LNCaP clone FGC (cell line): ENCODE measurements at regions not wholly inside any gene's neighbourhood (a gene's known extent, or its start where the extent isn't known, plus 50 kb on each side); places are given as distances from the start of the nearest gene placed in this dataset.

ENCODE experiments used
- DNase-seq: peaks from one replicate; pipeline ENCODE4 v3.0.0-alpha.2; 2011; ENCODE audit warnings: low read depth
- H3K4me3 ChIP-seq: 2 replicates; pipeline ENCODE4 v1.5.1; 2011; ENCODE audit warnings: mild to moderate bottlenecking, low read depth, low read length, control low read depth
- CTCF ChIP-seq: IDR thresholded peaks from 2 replicates; pipeline ENCODE4 v1.5.1; 2012; ENCODE audit warnings: mild to moderate bottlenecking; ENCODE audit not compliant: control insufficient read depth, insufficient read depth; ENCODE audit errors: extremely low read depth

- TF ChIP-seq CTCF = no peak
- no peak for DNase-seq
- no peak overlapping the region for H3K4me3 ChIP-seq
Measured at GRCh38 chr6:4191271-4191721, 55.9 kb upstream of the ECI2 start.

GRCh38 chr6:4189249-4189648 is 53.9 kb upstream of the ECI2 start:
- H3K4me3 ChIP-seq = no peak overlapping the region
- DNase-seq = no peak
- TF ChIP-seq CTCF = no peak

GRCh38 chr6:4188801-4189200 is 53.4 kb upstream of the ECI2 start:
- DNase-seq = no peak

GRCh38 chr6:4187480-4187879 is 52.1 kb upstream of the ECI2 start:
- TF ChIP-seq CTCF = no peak

More at GRCh38 chr6:4188801-4189200, 53.4 kb upstream of the ECI2 start:
- H3K4me3 ChIP-seq = no peak overlapping the region
- TF ChIP-seq CTCF = no peak

GRCh38 chr6:4186385-4186784 is 51.0 kb upstream of the ECI2 start:
- TF ChIP-seq CTCF = no peak
- DNase-seq = no peak
- H3K4me3 ChIP-seq = no peak overlapping the region

More at GRCh38 chr6:4187480-4187879, 52.1 kb upstream of the ECI2 start:
- H3K4me3 ChIP-seq = no peak overlapping the region
- no peak for DNase-seq

- no peak for TF ChIP-seq CTCF
- H3K4me3 ChIP-seq = no peak overlapping the region
- no peak for DNase-seq
Measured at GRCh38 chr6:4185846-4186245, 50.5 kb upstream of the ECI2 start.

GRCh38 chr6:4185419-4185818 is 50.0 kb upstream of the ECI2 start:
- H3K4me3 ChIP-seq = no peak overlapping the region
- no peak for TF ChIP-seq CTCF
- DNase-seq = no peak
